HTR-8/SVneo (cell line): ENCODE measurements at regions not wholly inside any gene's neighbourhood (a gene's known extent, or its start where the extent isn't known, plus 50 kb on each side); places are given as distances from the start of the nearest gene placed in this dataset.
"Not testable (repeated sequence)": the region's sequence is repeated elsewhere in the genome, so short reads cannot be mapped to it uniquely, and the experiment has no call there.

Experiments used
- DNase-seq: peaks from one replicate; pipeline ENCODE4 v3.0.0; 2011; ENCODE audit warnings: low spot score, mixed read lengths; ENCODE audit not compliant: insufficient read length
- FAIRE-seq: peaks from 2 replicates; lab custom pipeline; 2011; peaks lifted over from hg19 to GRCh38; lab: Jason Lieb, UNC

GRCh38 chr5:130964231-130965202 is 200.5 kb downstream of the HINT1 start:
- FAIRE-seq (no peak), DNase-seq (no peak)

GRCh38 chr5:130963798-130964197 is 201.3 kb downstream of the HINT1 start:
- FAIRE-seq (no peak), DNase-seq (no peak)

GRCh38 chr5:130957151-130957550 is 207.9 kb downstream of the HINT1 start:
- DNase-seq (no peak), FAIRE-seq (no peak)

- FAIRE-seq (no peak), DNase-seq (no peak)
Observed at GRCh38 chr5:130955041-130955440, 210.0 kb downstream of the HINT1 start.

GRCh38 chr5:130954336-130954735 is 210.7 kb downstream of the HINT1 start:
- no peak for DNase-seq
- no peak for FAIRE-seq

- DNase-seq (no peak), FAIRE-seq (no peak)
Observed at GRCh38 chr5:130939059-130939458, 226.0 kb downstream of the HINT1 start.

- DNase-seq (no peak), FAIRE-seq (no peak)
Observed at GRCh38 chr5:130937046-130937445, 228.0 kb downstream of the HINT1 start.

- DNase-seq (no peak), FAIRE-seq (no peak)
Observed at GRCh38 chr5:130923543-130924124, 241.4 kb downstream of the HINT1 start.

GRCh38 chr5:130912088-130912487 is 253.0 kb downstream of the HINT1 start:
- no peak for DNase-seq
- FAIRE-seq: no peak

GRCh38 chr5:130908186-130908585 is 256.9 kb downstream of the HINT1 start:
- DNase-seq (no peak), FAIRE-seq (no peak)

GRCh38 chr5:130897537-130898195 is 267.4 kb downstream of the HINT1 start:
- FAIRE-seq, DNase-seq: not testable (repeated sequence)

GRCh38 chr5:130897181-130897536 is 267.9 kb downstream of the HINT1 start:
- not testable (repeated sequence) for FAIRE-seq, DNase-seq

- FAIRE-seq: no peak
- no peak for DNase-seq
Observed at GRCh38 chr5:130896636-130897035, 268.4 kb downstream of the HINT1 start.

GRCh38 chr5:130893006-130893405 is 272.1 kb downstream of the HINT1 start:
- DNase-seq (no peak), FAIRE-seq (no peak)

GRCh38 chr5:130890610-130891009 is 274.4 kb downstream of the HINT1 start:
- DNase-seq: no peak
- FAIRE-seq: no peak

GRCh38 chr5:130885691-130886090 is 279.4 kb downstream of the HINT1 start:
- FAIRE-seq: no peak

GRCh38 chr5:130885027-130885426 is 280.0 kb downstream of the HINT1 start:
- DNase-seq: no peak
- no peak for FAIRE-seq

More at GRCh38 chr5:130885691-130886090, 279.4 kb downstream of the HINT1 start:
- no peak for DNase-seq

GRCh38 chr5:130884023-130884422 is 281.0 kb downstream of the HINT1 start:
- DNase-seq: no peak
- FAIRE-seq: no peak

- DNase-seq (no peak), FAIRE-seq (no peak)
Observed at GRCh38 chr5:130875656-130876055, 289.4 kb downstream of the HINT1 start.

- DNase-seq (no peak), FAIRE-seq (no peak)
Observed at GRCh38 chr5:130874861-130875417, 290.1 kb downstream of the HINT1 start.
